GM23338 (cell line): ENCODE measurements at regions not wholly inside any gene's neighbourhood (a gene's known extent, or its start where the extent isn't known, plus 50 kb on each side); places are given as distances from the start of the nearest gene placed in this dataset.

Experiments used
- ATAC-seq: fragments of 200-7000 bp; cut with Tn5 transposase; 3 replicates; pipeline ENCODE4 v1.9.1; 2020
- DNase-seq: peaks from one replicate; pipeline ENCODE4 v3.0.0-alpha.2; 2015; ENCODE audit warnings: low spot score
- H2AFZ ChIP-seq: fragments of 200-600 bp; sonication (generic); 2 replicates; pipeline ENCODE4 v1.8.0; 2016; ENCODE audit warnings: antibody characterized with exemption, mild to moderate bottlenecking, moderate library complexity
- H3F3A ChIP-seq: fragments of 200-600 bp; sonication (generic); replicated peaks from 2 replicates; pipeline ENCODE4 v1.8.0; 2017; ENCODE audit warnings: antibody characterized with exemption, mixed run types, low read depth
- H3K27ac ChIP-seq: fragments of 200-600 bp; sonication (generic); 2 replicates; pipeline ENCODE4 v1.6.1; 2016; ENCODE audit warnings: low read depth
- H3K27me3 ChIP-seq: fragments of 200-600 bp; sonication (generic); 2 replicates; pipeline ENCODE4 v1.8.0; 2016; ENCODE audit warnings: mild to moderate bottlenecking, mixed run types, moderate library complexity; ENCODE audit not compliant: insufficient read depth
- H3K36me3 ChIP-seq: fragments of 200-600 bp; sonication (generic); 2 replicates; pipeline ENCODE4 v1.8.0; 2016; ENCODE audit warnings: mild to moderate bottlenecking; ENCODE audit not compliant: insufficient read depth
- H3K4me1 ChIP-seq: fragments of 200-600 bp; sonication (generic); 2 replicates; pipeline ENCODE4 v1.8.0; 2016; ENCODE audit warnings: mild to moderate bottlenecking, moderate library complexity; ENCODE audit not compliant: insufficient read depth
- H3K4me2 ChIP-seq: fragments of 200-600 bp; sonication (generic); 2 replicates; pipeline ENCODE4 v1.7.1; 2017; ENCODE audit warnings: mixed run types
- H3K4me3 ChIP-seq: fragments of 200-600 bp; sonication (generic); 2 replicates; pipeline ENCODE4 v1.6.1; 2016; ENCODE audit warnings: mixed run types
- H3K79me2 ChIP-seq: fragments of 200-600 bp; sonication (generic); replicated peaks from 2 replicates; pipeline ENCODE4 v1.8.0; 2017; ENCODE audit warnings: mild to moderate bottlenecking; ENCODE audit not compliant: insufficient read depth
- H3K9me2 ChIP-seq: fragments of 200-600 bp; sonication (generic); 2 replicates; pipeline ENCODE4 v1.8.0; 2017; ENCODE audit not compliant: insufficient read depth
- H4K20me1 ChIP-seq: fragments of 200-600 bp; sonication (generic); replicated peaks from 2 replicates; pipeline ENCODE4 v1.8.0; 2017; ENCODE audit warnings: mild to moderate bottlenecking; ENCODE audit not compliant: insufficient read depth
- H3K27ac Mint-ChIP-seq: 2 replicates; pipeline ENCODE4 v1.8.0; 2020; ENCODE audit warnings: inconsistent platforms, mild to moderate bottlenecking, moderate library complexity, mixed read lengths
- H3K27me3 Mint-ChIP-seq: 3 replicates; pipeline ENCODE4 v1.8.0; 2022; ENCODE audit warnings: low read depth, mild to moderate bottlenecking, moderate library complexity, mixed read lengths, inconsistent platforms; ENCODE audit not compliant: insufficient read depth, poor library complexity
- H3K36me3 Mint-ChIP-seq: 3 replicates; pipeline ENCODE4 v1.8.0; 2021; ENCODE audit warnings: low read depth, mild to moderate bottlenecking, inconsistent platforms, moderate library complexity, mixed read lengths
- H3K4me1 Mint-ChIP-seq: 3 replicates; pipeline ENCODE4 v1.8.0; 2020; ENCODE audit warnings: mild to moderate bottlenecking, inconsistent platforms, mixed read lengths
- H3K4me3 Mint-ChIP-seq: 3 replicates; pipeline ENCODE4 v1.8.0; 2021; ENCODE audit warnings: moderate library complexity, mild to moderate bottlenecking, inconsistent platforms, mixed read lengths
- H3K9me3 Mint-ChIP-seq: 3 replicates; pipeline ENCODE4 v1.8.0; 2020; ENCODE audit warnings: moderate library complexity, mild to moderate bottlenecking, inconsistent platforms, mixed read lengths
- CREB1 ChIP-seq: fragments of 250-450 bp; sonication (Bioruptor Pico); IDR thresholded peaks from 2 replicates; pipeline ENCODE4 v1.5.0; 2020; ENCODE audit warnings: low read depth, mild to moderate bottlenecking, moderate library complexity
- CTCF ChIP-seq, 2 experiments: fragments of 200-600 bp in 1 of 2; sonication (generic) in 1 of 2; conservative IDR thresholded peaks; 2 replicates each; pipeline versions ENCODE4 v1.5.1 to v1.6.1; 2016 to 2017; ENCODE audit warnings: antibody characterized with exemption in 2 of 2, low read depth in 2 of 2, mild to moderate bottlenecking in 2 of 2, moderate library complexity in 1 of 2
- EZH2 ChIP-seq: fragments of 200-600 bp; sonication (generic); IDR thresholded peaks from one replicate; pipeline ENCODE4 v1.8.0; 2017; ENCODE audit warnings: antibody characterized with exemption, mild to moderate bottlenecking, low read depth; ENCODE audit not compliant: unreplicated experiment
- NANOG ChIP-seq: IDR thresholded peaks from 2 replicates; pipeline ENCODE4 v1.6.1; 2016; ENCODE audit warnings: antibody characterized with exemption, borderline replicate concordance
- ZNF114 ChIP-seq: fragments of 250-450 bp; sonication (Bioruptor Pico); IDR thresholded peaks from 2 replicates; pipeline ENCODE4 v1.5.0; 2020; ENCODE audit warnings: mild to moderate bottlenecking, moderate library complexity
- ZNF462 ChIP-seq: fragments of 250-450 bp; sonication (Bioruptor Pico); IDR thresholded peaks from 2 replicates; pipeline ENCODE4 v1.5.0; 2020; ENCODE audit warnings: mild to moderate bottlenecking, moderate library complexity

- TF ChIP-seq ZNF114 (CRISPR knock-in tag): no peak
- TF ChIP-seq EZH2: no peak
- TF ChIP-seq CREB1 (CRISPR knock-in tag): no peak
- TF ChIP-seq ZNF462 (CRISPR knock-in tag): no peak
- no peak for TF ChIP-seq CTCF (conservative IDR thresholded peaks at IDR 0.05; ENCODE audit: low read depth in 2 of 2)
These were observed 225.3 kb upstream of the B3GAT1 start (continued) for GRCh38 chr11:134637091-134638015.

- Histone ChIP-seq H3K36me3 (no peaks in the 10 kb centered on the region), H3K4me2 (no peak overlapping the region), H3K9me2 (no peaks in the 10 kb centered on the region), H3K79me2 (no peaks in the 10 kb centered on the region), H3F3A (no peaks in the 10 kb centered on the region), H3K27ac (no peak overlapping the region), H4K20me1 (no peaks in the 10 kb centered on the region), H2AFZ (no peak overlapping the region), H3K4me1 (no peaks in the 10 kb centered on the region), H3K27me3 (no peaks in the 10 kb centered on the region), H3K4me3 (no peak overlapping the region)
- no peak overlapping the region for H3K4me3 Mint-ChIP-seq
- ATAC-seq (no peak), DNase-seq (no peak)
- peaks cover 26% of the 10 kb centered on the region for H3K27me3 Mint-ChIP-seq
- H3K36me3 Mint-ChIP-seq: no peaks in the 10 kb centered on the region
- H3K9me3 Mint-ChIP-seq: no peaks in the 10 kb centered on the region
- no peak overlapping the region for H3K27ac Mint-ChIP-seq
- peaks cover 13% of the 10 kb centered on the region for H3K4me1 Mint-ChIP-seq
- TF ChIP-seq NANOG: no peak
- no peak for TF ChIP-seq EZH2
These were observed 224.0 kb upstream of the B3GAT1 start for GRCh38 chr11:134636071-134636470.
